Activated naive CD4-positive, alpha-beta T cell treated with anti-CD3 and anti-CD28 coated beads for 36 hours (primary cell): ENCODE measurements at regions not wholly inside any gene's neighbourhood (a gene's known extent, or its start where the extent isn't known, plus 50 kb on each side); places are given as distances from the start of the nearest gene placed in this dataset.
"Not testable (repeated sequence)": the region's sequence is repeated elsewhere in the genome, so short reads cannot be mapped to it uniquely, and the experiment has no call there.

Experiments used
- CTCF ChIA-PET: fragments of 350-600 bp; sonication (Branson Sonifier 250); formaldehyde crosslinking; loops from one replicate; lab custom pipeline; 2021; ENCODE audit warnings: antibody characterized with exemption; lab: Charles Lee
- DNase-seq: peaks from one replicate; pipeline ENCODE4 v3.0.0-alpha.2; 2020
- H3K27ac Mint-ChIP-seq: one replicate; pipeline ENCODE4 v1.8.0; 2021; ENCODE audit warnings: mild to moderate bottlenecking, mixed read lengths
- H3K27me3 Mint-ChIP-seq: one replicate; pipeline ENCODE4 v1.8.0; 2021; ENCODE audit warnings: low read depth, mixed read lengths
- H3K36me3 Mint-ChIP-seq: one replicate; pipeline ENCODE4 v1.8.0; 2021; ENCODE audit warnings: low read depth, mixed read lengths
- H3K4me1 Mint-ChIP-seq: one replicate; pipeline ENCODE4 v1.8.0; 2021; ENCODE audit warnings: low read depth, mixed read lengths
- H3K4me3 Mint-ChIP-seq: one replicate; pipeline ENCODE4 v1.8.0; 2021; ENCODE audit warnings: mild to moderate bottlenecking, moderate library complexity, mixed read lengths
- H3K9me3 Mint-ChIP-seq: one replicate; pipeline ENCODE4 v1.8.0; 2021; ENCODE audit warnings: mixed read lengths
- intact Hi-C: fragments of 100-400 bp; cut with micrococcal nuclease; formaldehyde crosslinking; loops from one replicate; pipeline ENCODE4 v1.15.1; 2023

- no peaks in the 10 kb centered on the region for H3K36me3 Mint-ChIP-seq
- CTCF ChIA-PET: no interaction called here
- peaks cover 4% of the 10 kb centered on the region for H3K9me3 Mint-ChIP-seq
- intact Hi-C loops: no loop called here
- no peak overlapping the region for H3K27ac Mint-ChIP-seq
- DNase-seq: no peak
- no peaks in the 10 kb centered on the region for H3K4me1 Mint-ChIP-seq
- H3K27me3 Mint-ChIP-seq: no peaks in the 10 kb centered on the region
- no peak overlapping the region for H3K4me3 Mint-ChIP-seq
These were observed 431.8 kb upstream of the MMS22L start for GRCh38 chr6:97714772-97715171.

GRCh38 chr6:97717086-97717485 is 434.1 kb upstream of the MMS22L start:
- DNase-seq: no peak
- Mint-ChIP-seq H3K4me3 (no peak overlapping the region), H3K27me3 (no peaks in the 10 kb centered on the region), H3K4me1 (no peaks in the 10 kb centered on the region), H3K9me3 (peaks cover 3% of the 10 kb centered on the region), H3K36me3 (no peaks in the 10 kb centered on the region), H3K27ac (no peak overlapping the region)
- CTCF ChIA-PET: interaction anchor here (1.3 kb wide), 1 partner anchor 9 kb away, joined by 4 read pairs; no protein-coding TSS in a partner anchor
- intact Hi-C loops: no loop called here

GRCh38 chr6:97726378-97726777 is 443.4 kb upstream of the MMS22L start:
- Mint-ChIP-seq H3K27ac (no peak overlapping the region), H3K9me3 (no peaks in the 10 kb centered on the region), H3K27me3 (no peaks in the 10 kb centered on the region), H3K4me3 (no peak overlapping the region), H3K36me3 (no peaks in the 10 kb centered on the region), H3K4me1 (no peaks in the 10 kb centered on the region)
- intact Hi-C loops: no loop called here
- no peak for DNase-seq
- CTCF ChIA-PET: interaction anchor here (1.6 kb wide), 1 partner anchor 10 kb away, joined by 4 read pairs; no protein-coding TSS in a partner anchor

- intact Hi-C loops: no loop called here
- no peaks in the 10 kb centered on the region for H3K36me3 Mint-ChIP-seq
- H3K27ac Mint-ChIP-seq: no peak overlapping the region
- DNase-seq: no peak
- H3K9me3 Mint-ChIP-seq: no peaks in the 10 kb centered on the region
- H3K4me3 Mint-ChIP-seq: no peak overlapping the region
- H3K4me1 Mint-ChIP-seq: no peaks in the 10 kb centered on the region
- CTCF ChIA-PET: no interaction called here
- H3K27me3 Mint-ChIP-seq: no peaks in the 10 kb centered on the region
These were observed 449.0 kb upstream of the MMS22L start for GRCh38 chr6:97732045-97732444.

GRCh38 chr6:97757575-97757974 is 474.6 kb upstream of the MMS22L start:
- no peaks in the 10 kb centered on the region for H3K27me3 Mint-ChIP-seq
- no peak overlapping the region for H3K4me3 Mint-ChIP-seq
- no peak overlapping the region for H3K27ac Mint-ChIP-seq
- DNase-seq: no peak
- CTCF ChIA-PET: no interaction called here
- H3K4me1 Mint-ChIP-seq: no peaks in the 10 kb centered on the region
- intact Hi-C loops: no loop called here
- H3K9me3 Mint-ChIP-seq: no peaks in the 10 kb centered on the region
- H3K36me3 Mint-ChIP-seq: no peaks in the 10 kb centered on the region

GRCh38 chr6:97765461-97765860 is 482.4 kb upstream of the MMS22L start:
- DNase-seq: no peak
- Mint-ChIP-seq H3K36me3 (no peaks in the 10 kb centered on the region), H3K9me3 (peaks cover 5% of the 10 kb centered on the region), H3K4me1 (no peaks in the 10 kb centered on the region), H3K27ac (no peak overlapping the region), H3K27me3 (no peaks in the 10 kb centered on the region), H3K4me3 (no peak overlapping the region)
- CTCF ChIA-PET: no interaction called here
- intact Hi-C loops: no loop called here

GRCh38 chr6:97771372-97771771 is 488.4 kb upstream of the MMS22L start:
- CTCF ChIA-PET: no interaction called here
- Mint-ChIP-seq H3K27ac (no peak overlapping the region), H3K9me3 (peaks cover 4% of the 10 kb centered on the region), H3K4me1 (no peaks in the 10 kb centered on the region), H3K27me3 (no peaks in the 10 kb centered on the region), H3K4me3 (no peak overlapping the region), H3K36me3 (no peaks in the 10 kb centered on the region)
- no peak for DNase-seq
- intact Hi-C loops: no loop called here

GRCh38 chr6:97775012-97775411 is 492.0 kb upstream of the MMS22L start:
- CTCF ChIA-PET: no interaction called here
- no peaks in the 10 kb centered on the region for H3K9me3 Mint-ChIP-seq
- no peaks in the 10 kb centered on the region for H3K27me3 Mint-ChIP-seq
- no peaks in the 10 kb centered on the region for H3K36me3 Mint-ChIP-seq
- H3K4me1 Mint-ChIP-seq: no peaks in the 10 kb centered on the region
- no peak for DNase-seq
- H3K27ac Mint-ChIP-seq: no peak overlapping the region
- no peak overlapping the region for H3K4me3 Mint-ChIP-seq
- intact Hi-C loops: no loop called here

GRCh38 chr6:97778290-97779038 is 495.4 kb upstream of the MMS22L start:
- intact Hi-C loops: no loop called here

GRCh38 chr6:97779039-97779766 is 496.2 kb upstream of the MMS22L start:
- H3K27me3 Mint-ChIP-seq, H3K4me1 Mint-ChIP-seq, intact Hi-C loops, H3K9me3 Mint-ChIP-seq, H3K27ac Mint-ChIP-seq, DNase-seq, H3K4me3 Mint-ChIP-seq, CTCF ChIA-PET, H3K36me3 Mint-ChIP-seq: not testable (repeated sequence)

More at GRCh38 chr6:97778290-97779038, 495.4 kb upstream of the MMS22L start:
- H3K9me3 Mint-ChIP-seq: no peaks in the 10 kb centered on the region
- no peak overlapping the region for H3K4me3 Mint-ChIP-seq
- no peaks in the 10 kb centered on the region for H3K36me3 Mint-ChIP-seq
- no peak overlapping the region for H3K27ac Mint-ChIP-seq
- H3K4me1 Mint-ChIP-seq: no peaks in the 10 kb centered on the region
- no peak for DNase-seq
- CTCF ChIA-PET: no interaction called here
- no peaks in the 10 kb centered on the region for H3K27me3 Mint-ChIP-seq

GRCh38 chr6:97790926-97791590 is 508.0 kb upstream of the MMS22L start:
- CTCF ChIA-PET: no interaction called here
- Mint-ChIP-seq H3K36me3 (no peaks in the 10 kb centered on the region), H3K4me1 (no peaks in the 10 kb centered on the region), H3K9me3 (peaks cover 2% of the 10 kb centered on the region), H3K27ac (no peak overlapping the region), H3K27me3 (no peaks in the 10 kb centered on the region), H3K4me3 (no peak overlapping the region)
- DNase-seq: no peak
- intact Hi-C loops: no loop called here

- H3K27ac Mint-ChIP-seq: no peak overlapping the region
- H3K4me1 Mint-ChIP-seq: no peaks in the 10 kb centered on the region
- CTCF ChIA-PET: no interaction called here
- no peaks in the 10 kb centered on the region for H3K36me3 Mint-ChIP-seq
- no peak overlapping the region for H3K4me3 Mint-ChIP-seq
- DNase-seq: no peak
- no peaks in the 10 kb centered on the region for H3K9me3 Mint-ChIP-seq
- H3K27me3 Mint-ChIP-seq: no peaks in the 10 kb centered on the region
- intact Hi-C loops: no loop called here
These were observed 522.6 kb upstream of the MMS22L start for GRCh38 chr6:97805596-97805995.
